GM12872 (cell line): ENCODE measurements at regions not wholly inside any gene's neighbourhood (a gene's known extent, or its start where the extent isn't known, plus 50 kb on each side); places are given as distances from the start of the nearest gene placed in this dataset.

Experiments used
- CTCF ChIP-seq: IDR thresholded peaks from 3 replicates; pipeline ENCODE4 v1.5.1; 2011; ENCODE audit warnings: low read depth, mild to moderate bottlenecking, low read length, moderate library complexity; ENCODE audit not compliant: insufficient read depth

DNA sequence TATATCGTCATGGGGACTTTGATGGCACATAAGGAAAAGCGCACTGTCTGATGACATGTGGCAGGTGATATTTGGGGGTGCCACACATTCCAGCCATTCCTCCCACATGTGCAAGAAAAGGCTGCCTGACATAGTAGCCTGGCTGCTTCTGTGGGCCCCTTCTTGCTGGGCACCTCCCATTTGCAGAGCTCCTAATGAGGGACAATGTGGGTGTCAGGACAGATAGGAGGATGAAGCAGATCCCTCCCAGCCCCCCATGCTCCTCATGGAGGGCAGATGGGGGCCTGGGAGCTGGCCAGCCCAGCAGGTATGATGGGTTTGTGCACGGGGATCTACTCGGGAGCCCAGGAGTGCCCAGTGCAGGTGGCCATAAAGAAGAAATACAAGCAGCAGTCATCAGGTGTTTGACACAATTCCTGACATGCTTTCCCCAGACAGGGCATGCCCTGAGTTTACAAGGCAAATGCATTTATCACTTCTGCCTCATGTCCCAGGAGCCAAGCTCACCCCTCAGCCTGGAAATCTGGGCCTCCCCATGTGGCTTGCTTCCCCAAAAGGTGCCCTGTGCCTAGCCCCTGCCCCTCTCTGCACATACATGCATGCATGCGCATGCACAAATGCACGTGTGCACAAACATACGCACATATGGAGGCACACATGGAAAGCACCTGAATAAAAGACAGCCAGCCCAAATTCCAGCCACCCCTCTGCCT lies 260.6 kb upstream of the RPL38 start:
- no peak for TF ChIP-seq CTCF

DNA sequence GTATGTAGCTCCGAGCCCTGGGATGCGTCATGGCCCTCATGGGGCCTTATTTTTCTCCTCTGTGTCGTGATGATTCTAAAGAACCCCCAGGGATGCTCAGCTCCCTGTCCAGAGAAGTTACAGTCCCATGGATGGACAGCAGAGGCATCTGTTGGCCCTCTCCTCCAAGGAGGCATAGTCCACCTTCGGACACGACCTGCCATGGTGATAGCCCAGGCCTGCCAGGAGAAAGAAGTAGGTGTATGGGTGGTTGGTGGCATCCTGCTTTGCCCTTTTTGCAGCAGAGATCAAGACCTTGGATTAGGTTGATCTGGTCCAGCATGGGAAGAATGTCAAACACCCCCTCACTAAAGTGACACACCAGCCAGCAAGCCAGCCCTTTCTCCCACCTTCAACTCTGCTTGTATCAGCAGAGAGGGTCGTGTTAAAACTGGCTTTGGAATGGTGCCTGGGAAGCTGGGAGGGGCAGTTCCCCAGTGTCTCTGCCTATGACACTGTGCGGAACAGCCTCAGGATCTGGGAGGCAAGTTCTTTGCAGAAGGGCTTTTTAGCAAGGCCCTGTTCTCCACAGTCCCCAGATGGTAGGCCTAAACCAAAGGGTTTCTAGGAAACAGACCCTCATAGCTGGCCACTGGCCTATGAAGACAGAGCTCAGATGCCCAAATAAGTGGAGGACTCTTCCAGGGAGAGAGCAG lies 259.9 kb upstream of the RPL38 start:
- TF ChIP-seq CTCF, result no peak

DNA sequence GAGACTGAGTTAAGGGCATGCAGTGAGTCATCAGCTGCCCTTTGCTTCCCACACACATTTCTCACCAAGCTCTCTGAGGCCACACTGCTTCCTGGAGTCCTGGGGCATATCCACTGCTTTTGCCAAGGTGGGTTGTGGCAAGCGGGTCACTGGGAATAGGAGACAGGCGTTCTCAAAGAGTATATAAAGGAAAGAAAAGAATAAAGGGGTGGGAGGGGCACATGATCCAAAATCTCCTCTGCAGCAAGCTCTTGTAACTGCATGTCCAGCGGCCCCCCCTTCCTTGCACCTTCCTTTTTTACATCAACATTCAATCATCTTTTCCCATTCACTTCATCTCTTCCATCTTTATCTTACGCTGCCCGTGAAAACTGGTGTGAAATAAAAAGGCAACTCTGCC lies 259.1 kb upstream of the RPL38 start:
- no peak for TF ChIP-seq CTCF

- TF ChIP-seq CTCF, result no peak
These were observed 256.1 kb upstream of the RPL38 start for GRCh38 chr17:73947281-73947965.

GRCh38 chr17:73947966-73948355 lies 255.5 kb upstream of the RPL38 start:
- no peak for TF ChIP-seq CTCF

- TF ChIP-seq CTCF, result no peak
These were observed 253.4 kb upstream of the RPL38 start for GRCh38 chr17:73949903-73950592.

- no peak for TF ChIP-seq CTCF
These were observed 252.9 kb upstream of the RPL38 start for GRCh38 chr17:73950593-73950914.
